ENCODE measurements at regions not wholly inside any gene's neighbourhood (a gene's known extent, or its start where the extent isn't known, plus 50 kb on each side); places are given as distances from the start of the nearest gene placed in this dataset.

DNA sequence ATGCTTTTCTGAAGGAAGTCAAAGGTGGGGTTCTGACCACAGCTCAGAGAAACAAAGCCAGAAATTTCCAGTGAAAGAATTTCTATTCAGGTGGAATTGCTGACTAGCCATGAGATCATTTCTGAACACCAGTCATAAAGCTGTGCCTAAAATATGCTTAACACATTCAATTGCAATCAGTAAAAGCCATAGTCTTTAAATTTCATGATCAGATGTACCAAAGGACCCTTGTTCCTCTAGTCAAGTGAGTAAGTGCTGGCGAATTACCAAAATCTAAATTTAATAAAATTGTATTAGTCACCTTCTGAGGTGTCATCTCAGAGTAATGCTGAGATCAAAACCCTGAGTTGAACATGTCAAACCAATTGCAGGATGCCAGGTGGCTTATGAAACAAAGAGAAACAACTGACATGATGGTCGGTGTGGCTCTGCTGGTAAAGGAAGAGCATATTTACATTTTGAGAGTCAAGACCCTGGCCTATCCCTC, 334.2 kb upstream of the CCNH start:
- intact Hi-C loops (cut with DNase I) = no loop called here
- Histone ChIP-seq H3K27me3 (no peaks in the 10 kb centered on the region), H3K9me3 (no peaks in the 10 kb centered on the region), H3K36me3 (no peaks in the 10 kb centered on the region), H3K4me1 (no peaks in the 10 kb centered on the region), H3K27ac (no peak overlapping the region), H3K4me3 (no peak overlapping the region)
- DNase-seq (ENCODE audit: low spot score in 2 of 2) = no peak
- TF ChIP-seq, protein P1, sequence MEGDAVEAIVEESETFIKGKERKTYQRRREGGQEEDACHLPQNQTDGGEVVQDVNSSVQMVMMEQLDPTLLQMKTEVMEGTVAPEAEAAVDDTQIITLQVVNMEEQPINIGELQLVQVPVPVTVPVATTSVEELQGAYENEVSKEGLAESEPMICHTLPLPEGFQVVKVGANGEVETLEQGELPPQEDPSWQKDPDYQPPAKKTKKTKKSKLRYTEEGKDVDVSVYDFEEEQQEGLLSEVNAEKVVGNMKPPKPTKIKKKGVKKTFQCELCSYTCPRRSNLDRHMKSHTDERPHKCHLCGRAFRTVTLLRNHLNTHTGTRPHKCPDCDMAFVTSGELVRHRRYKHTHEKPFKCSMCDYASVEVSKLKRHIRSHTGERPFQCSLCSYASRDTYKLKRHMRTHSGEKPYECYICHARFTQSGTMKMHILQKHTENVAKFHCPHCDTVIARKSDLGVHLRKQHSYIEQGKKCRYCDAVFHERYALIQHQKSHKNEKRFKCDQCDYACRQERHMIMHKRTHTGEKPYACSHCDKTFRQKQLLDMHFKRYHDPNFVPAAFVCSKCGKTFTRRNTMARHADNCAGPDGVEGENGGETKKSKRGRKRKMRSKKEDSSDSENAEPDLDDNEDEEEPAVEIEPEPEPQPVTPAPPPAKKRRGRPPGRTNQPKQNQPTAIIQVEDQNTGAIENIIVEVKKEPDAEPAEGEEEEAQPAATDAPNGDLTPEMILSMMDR (IDR thresholded peaks at IDR 0.05) = no peak

DNA sequence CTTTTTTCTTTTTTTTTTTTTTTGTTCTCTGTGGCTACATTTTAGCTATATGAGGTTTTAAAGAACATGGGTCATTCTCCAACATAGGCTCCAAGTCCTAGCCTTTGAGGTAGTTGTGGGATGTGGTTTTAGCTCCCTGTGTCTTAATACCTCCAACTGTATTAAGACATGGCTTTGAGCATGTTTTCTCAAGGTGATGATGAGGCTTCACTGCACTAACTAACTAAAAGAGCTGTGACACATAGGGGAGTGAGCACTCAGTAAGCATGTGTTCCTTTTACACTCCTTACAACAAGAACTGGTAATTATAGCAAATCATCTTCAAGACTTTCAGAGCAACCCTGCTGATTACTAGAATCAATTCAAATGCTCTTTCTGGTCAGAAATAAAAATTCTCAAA, 333.6 kb upstream of the CCNH start:
- Histone ChIP-seq H3K27me3 (no peaks in the 10 kb centered on the region), H3K4me1 (no peaks in the 10 kb centered on the region), H3K36me3 (no peaks in the 10 kb centered on the region), H3K27ac (no peak overlapping the region), H3K4me3 (no peak overlapping the region), H3K9me3 (no peaks in the 10 kb centered on the region)
- TF ChIP-seq, protein P1 (IDR thresholded peaks at IDR 0.05) = no peak
- intact Hi-C loops (cut with DNase I) = no loop called here
- DNase-seq (ENCODE audit: low spot score in 2 of 2) = no peak

DNA sequence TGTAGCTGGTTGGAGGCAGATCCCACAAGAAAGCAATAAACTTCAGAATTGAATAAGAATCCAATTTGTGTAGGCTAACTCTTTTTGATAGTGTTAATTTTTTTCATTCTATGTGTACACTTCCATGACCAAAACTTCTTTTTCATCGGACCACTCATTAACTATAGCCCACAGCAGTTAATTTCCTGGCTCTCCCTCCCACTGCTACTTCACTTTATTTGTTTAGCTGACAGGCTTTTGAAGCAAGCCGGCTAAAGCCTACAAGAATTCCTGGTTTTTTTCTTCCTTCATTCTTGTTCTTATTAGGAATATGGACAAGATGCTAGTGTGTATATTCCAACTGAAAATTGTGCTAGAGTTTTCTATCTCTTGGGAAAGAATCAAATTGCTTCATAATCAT, 329.2 kb upstream of the CCNH start:
- H3K27me3 ChIP-seq = no peaks in the 10 kb centered on the region
- TF ChIP-seq, protein P1 (IDR thresholded peaks at IDR 0.05) = no peak
- H3K9me3 ChIP-seq = no peaks in the 10 kb centered on the region
- H3K4me3 ChIP-seq = no peak overlapping the region
- no peaks in the 10 kb centered on the region for H3K4me1 ChIP-seq
- no peak for DNase-seq (ENCODE audit: low spot score in 2 of 2)
- intact Hi-C loops (cut with DNase I) = no loop called here
- no peaks in the 10 kb centered on the region for H3K36me3 ChIP-seq
- H3K27ac ChIP-seq = no peak overlapping the region

DNA sequence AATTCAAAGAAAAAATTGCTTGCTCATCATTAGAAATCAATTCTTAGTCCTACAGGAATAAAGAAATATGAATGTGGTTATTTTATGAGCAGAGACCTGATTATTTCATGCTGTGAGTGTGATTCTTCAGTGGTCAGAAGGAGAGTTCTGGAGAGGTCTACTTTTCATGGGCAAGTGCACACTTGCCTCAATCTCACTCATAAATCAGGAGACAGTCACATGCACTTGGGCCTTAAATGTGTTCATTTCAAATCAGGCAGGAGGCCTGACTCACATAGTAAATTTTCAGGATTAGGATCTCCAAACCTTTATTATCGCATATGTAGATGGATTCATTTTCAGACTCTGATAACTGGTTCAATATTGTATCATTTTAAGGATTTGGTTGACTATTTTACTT, 323.2 kb upstream of the CCNH start:
- DNase-seq (ENCODE audit: low spot score in 2 of 2) = no peak
- TF ChIP-seq, protein P1 (IDR thresholded peaks at IDR 0.05) = no peak
- Histone ChIP-seq H3K27me3 (no peaks in the 10 kb centered on the region), H3K4me3 (no peak overlapping the region), H3K27ac (no peak overlapping the region), H3K9me3 (no peaks in the 10 kb centered on the region), H3K4me1 (no peaks in the 10 kb centered on the region), H3K36me3 (no peaks in the 10 kb centered on the region)
- intact Hi-C loops (cut with DNase I) = no loop called here

DNA sequence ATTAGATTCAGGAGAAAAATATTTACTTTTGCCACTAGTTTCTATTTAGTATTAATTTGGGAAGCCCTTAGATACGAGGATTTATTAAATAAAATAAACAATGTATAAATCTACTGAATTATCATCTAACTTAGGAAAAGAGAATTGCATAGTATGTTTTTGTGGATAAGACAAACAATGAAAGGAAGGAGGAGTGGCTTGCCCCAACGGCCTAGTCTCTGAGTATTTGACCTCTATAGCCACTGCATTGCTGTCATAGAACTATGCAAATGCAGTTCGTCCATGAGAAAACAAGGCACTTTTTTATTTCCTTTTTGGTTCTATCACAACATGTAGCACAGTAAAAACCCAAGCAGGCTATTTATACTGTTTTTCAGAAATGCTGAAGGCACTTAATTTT, 321.2 kb upstream of the CCNH start:
- Histone ChIP-seq H3K9me3 (no peaks in the 10 kb centered on the region), H3K27ac (no peak overlapping the region), H3K36me3 (no peaks in the 10 kb centered on the region), H3K4me1 (no peaks in the 10 kb centered on the region), H3K27me3 (no peaks in the 10 kb centered on the region), H3K4me3 (no peak overlapping the region)
- intact Hi-C loops (cut with DNase I) = no loop called here
- no peak for DNase-seq (ENCODE audit: low spot score in 2 of 2)
- TF ChIP-seq, protein P1 (IDR thresholded peaks at IDR 0.05) = no peak

Data from ascending aorta (tissue), 2 donors.